ENCODE measurements at regions not wholly inside any gene's neighbourhood (a gene's known extent, or its start where the extent isn't known, plus 50 kb on each side); places are given as distances from the start of the nearest gene placed in this dataset.
A peak's percentile ranks its signal among the peaks of the same experiment; 100 is the strongest.
"Not testable (repeated sequence)": the region's sequence is repeated elsewhere in the genome, so short reads cannot be mapped to it uniquely, and the experiment has no call there.

DNA sequence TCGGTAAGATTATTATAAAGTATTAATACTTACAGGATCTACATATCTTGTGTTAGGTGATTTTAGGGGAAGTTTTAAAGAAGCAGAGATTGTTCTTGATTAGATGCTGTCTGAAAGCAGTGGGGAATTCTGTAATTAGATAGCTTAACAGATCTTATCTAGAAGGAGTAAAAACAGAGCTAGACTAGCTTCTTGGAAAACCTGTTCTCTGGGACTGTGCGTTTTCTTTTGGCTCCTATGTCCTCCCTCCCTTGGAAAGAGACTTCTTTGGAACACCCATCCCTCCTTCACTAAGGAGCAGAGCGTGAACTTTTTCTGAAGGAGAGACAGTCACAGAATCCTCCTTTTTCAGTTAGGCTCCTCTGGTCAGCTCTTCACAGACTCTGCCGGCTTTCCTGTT, 83.5 kb upstream of the ZNF184 start:
- Mint-ChIP-seq H3K4me1 (peaks cover 7 to 24% (median 20%) of the 10 kb centered on the region in 3 donors), H3K36me3 (peaks cover 0 to 10% (median 5%) of the 10 kb centered on the region in 3 donors), H3K9me3 (peaks cover 13 to 40% (median 27%) of the 10 kb centered on the region in 5 donors), H3K4me3 (no peak overlapping the region), H3K27me3 (peaks cover 80 to 87% of the 10 kb centered on the region in 2 donors), H3K27ac (peak overlapping the region in 1 of 8 donors; percentile 33)
- peaks cover 44% of the 10 kb centered on the region for H3K27me3 ChIP-seq (ENCODE audit: insufficient read depth, low read length, poor library complexity, severe bottlenecking)
- no peaks in the 10 kb centered on the region for H3K4me1 ChIP-seq (ENCODE audit: insufficient read depth, low read length)
- no peaks in the 10 kb centered on the region for H3K9me3 ChIP-seq (ENCODE audit: low read length)
- H3K36me3 ChIP-seq (ENCODE audit: insufficient read depth, low read length), result no peaks in the 10 kb centered on the region
- H3K4me3 ChIP-seq (ENCODE audit: low read length), result no peak overlapping the region
- H3K27ac ChIP-seq (ENCODE audit: low read depth, low read length), result no peak overlapping the region
- ChIA-PET CTCF (no interaction called here), POLR2A (no interaction called here)
- no peak for DNase-seq

- Mint-ChIP-seq H3K36me3 (peaks cover 0 to 10% (median 5%) of the 10 kb centered on the region in 3 donors), H3K4me1 (peaks cover 6 to 22% (median 19%) of the 10 kb centered on the region in 3 donors), H3K27ac (peak overlapping the region in 4 of 8 donors; percentile 34 to 70 (median 39)), H3K9me3 (peaks cover 19 to 38% (median 30%) of the 10 kb centered on the region in 5 donors), H3K27me3 (peaks cover 80 to 85% of the 10 kb centered on the region in 2 donors), H3K4me3 (peak overlapping the region in 3 of 7 donors; percentile 33 to 54 (median 38))
- no peaks in the 10 kb centered on the region for H3K36me3 ChIP-seq (ENCODE audit: insufficient read depth, low read length)
- H3K27me3 ChIP-seq (ENCODE audit: insufficient read depth, low read length, poor library complexity, severe bottlenecking), result peaks cover 36% of the 10 kb centered on the region
- peak overlapping the region; percentile 78 for H3K27ac ChIP-seq (ENCODE audit: low read depth, low read length)
- DNase-seq, result no peak
- H3K4me1 ChIP-seq (ENCODE audit: insufficient read depth, low read length), result no peaks in the 10 kb centered on the region
- CTCF ChIA-PET, result no interaction called here
- no peak overlapping the region for H3K4me3 ChIP-seq (ENCODE audit: low read length)
- POLR2A ChIA-PET, result no interaction called here
- no peaks in the 10 kb centered on the region for H3K9me3 ChIP-seq (ENCODE audit: low read length)
Observed at GRCh38 chr6:27553123-27553904, 80.4 kb upstream of the ZNF184 start.

GRCh38 chr6:27551607-27552006, 78.7 kb upstream of the ZNF184 start:
- Mint-ChIP-seq H3K9me3 (peaks cover 29 to 53% (median 42%) of the 10 kb centered on the region in 5 donors), H3K27me3 (peaks cover 84 to 85% of the 10 kb centered on the region in 2 donors), H3K27ac (peak overlapping the region in 1 of 8 donors; percentile 60), H3K36me3 (peaks cover 0 to 10% (median 2%) of the 10 kb centered on the region in 3 donors), H3K4me1 (peaks cover 3 to 16% (median 15%) of the 10 kb centered on the region in 3 donors), H3K4me3 (no peak overlapping the region)
- Histone ChIP-seq H3K36me3 (ENCODE audit: insufficient read depth, low read length) (no peaks in the 10 kb centered on the region), H3K4me3 (ENCODE audit: low read length) (no peak overlapping the region), H3K27me3 (ENCODE audit: insufficient read depth, low read length, poor library complexity, severe bottlenecking) (peaks cover 39% of the 10 kb centered on the region), H3K9me3 (ENCODE audit: low read length) (no peaks in the 10 kb centered on the region), H3K27ac (ENCODE audit: low read depth, low read length) (peak overlapping the region; percentile 78), H3K4me1 (ENCODE audit: insufficient read depth, low read length) (no peaks in the 10 kb centered on the region)
- ChIA-PET CTCF (no interaction called here), POLR2A (no interaction called here)
- DNase-seq, result no peak

- Histone ChIP-seq H3K36me3 (ENCODE audit: insufficient read depth, low read length) (no peaks in the 10 kb centered on the region), H3K4me3 (ENCODE audit: low read length) (no peak overlapping the region), H3K4me1 (ENCODE audit: insufficient read depth, low read length) (no peaks in the 10 kb centered on the region), H3K27ac (ENCODE audit: low read depth, low read length) (no peak overlapping the region), H3K27me3 (ENCODE audit: insufficient read depth, low read length, poor library complexity, severe bottlenecking) (peaks cover 48% of the 10 kb centered on the region), H3K9me3 (ENCODE audit: low read length) (no peaks in the 10 kb centered on the region)
- POLR2A ChIA-PET, result no interaction called here
- Mint-ChIP-seq H3K27me3 (peaks cover 86% of the 10 kb centered on the region in 2 donors), H3K4me1 (peaks cover 3 to 20% (median 17%) of the 10 kb centered on the region in 3 donors), H3K36me3 (peaks cover 0 to 6% (median 2%) of the 10 kb centered on the region in 3 donors), H3K27ac (peak overlapping the region in 1 of 8 donors; percentile 60), H3K4me3 (peak overlapping the region in 1 of 7 donors; percentile 58), H3K9me3 (peaks cover 32 to 54% (median 47%) of the 10 kb centered on the region in 5 donors)
- CTCF ChIA-PET, result no interaction called here
- no peak for DNase-seq
Observed at GRCh38 chr6:27550692-27551091, 77.8 kb upstream of the ZNF184 start.

- H3K4me1 Mint-ChIP-seq, result peaks cover 14 to 35% (median 31%) of the 10 kb centered on the region in 3 donors
- CTCF ChIA-PET, result interaction anchor here (0.7 kb wide), 1 partner anchor 30 kb away, joined by 3 read pairs; no protein-coding TSS in a partner anchor
- H3K27ac ChIP-seq (ENCODE audit: low read depth, low read length); H3K36me3 Mint-ChIP-seq; H3K9me3 ChIP-seq (ENCODE audit: low read length); H3K36me3 ChIP-seq (ENCODE audit: insufficient read depth, low read length); H3K4me3 Mint-ChIP-seq; DNase-seq; H3K27ac Mint-ChIP-seq; H3K4me3 ChIP-seq (ENCODE audit: low read length); POLR2A ChIA-PET; H3K4me1 ChIP-seq (ENCODE audit: insufficient read depth, low read length): not testable (repeated sequence)
- peaks cover 94% of the 10 kb centered on the region in 2 donors for H3K27me3 Mint-ChIP-seq
- H3K9me3 Mint-ChIP-seq, result peaks cover 38 to 61% (median 54%) of the 10 kb centered on the region in 5 donors
- peaks cover 61% of the 10 kb centered on the region for H3K27me3 ChIP-seq (ENCODE audit: insufficient read depth, low read length, poor library complexity, severe bottlenecking)
Observed at GRCh38 chr6:27549241-27549598, 76.3 kb upstream of the ZNF184 start.

- Mint-ChIP-seq H3K4me3 (no peak overlapping the region), H3K27me3 (peaks cover 90 to 92% of the 10 kb centered on the region in 2 donors), H3K36me3 (no peaks in the 10 kb centered on the region), H3K27ac (peak overlapping the region in 1 of 8 donors; percentile 34), H3K9me3 (peaks cover 30 to 54% (median 45%) of the 10 kb centered on the region in 5 donors), H3K4me1 (peaks cover 10 to 18% (median 16%) of the 10 kb centered on the region in 3 donors)
- no peaks in the 10 kb centered on the region for H3K4me1 ChIP-seq (ENCODE audit: insufficient read depth, low read length)
- DNase-seq, result no peak
- CTCF ChIA-PET, result no interaction called here
- H3K27ac ChIP-seq (ENCODE audit: low read depth, low read length), result peak overlapping the region; percentile 53
- peaks cover 55% of the 10 kb centered on the region for H3K27me3 ChIP-seq (ENCODE audit: insufficient read depth, low read length, poor library complexity, severe bottlenecking)
- H3K36me3 ChIP-seq (ENCODE audit: insufficient read depth, low read length), result no peaks in the 10 kb centered on the region
- H3K9me3 ChIP-seq (ENCODE audit: low read length), result no peaks in the 10 kb centered on the region
- POLR2A ChIA-PET, result no interaction called here
- no peak overlapping the region for H3K4me3 ChIP-seq (ENCODE audit: low read length)
Observed at GRCh38 chr6:27547157-27548075, 74.5 kb upstream of the ZNF184 start.

- H3K36me3 Mint-ChIP-seq, result no peaks in the 10 kb centered on the region
- CTCF ChIA-PET, result no interaction called here
- POLR2A ChIA-PET, result no interaction called here
Observed at GRCh38 chr6:27546522-27546921, 73.6 kb upstream of the ZNF184 start.

More at GRCh38 chr6:27546522-27546921, 73.6 kb upstream of the ZNF184 start:
- Mint-ChIP-seq H3K9me3 (peaks cover 26 to 57% (median 47%) of the 10 kb centered on the region in 5 donors), H3K4me1 (peaks cover 10 to 18% (median 16%) of the 10 kb centered on the region in 3 donors), H3K4me3 (no peak overlapping the region), H3K27ac (peak overlapping the region in 2 of 8 donors; percentile 34 to 46), H3K27me3 (peaks cover 90% of the 10 kb centered on the region in 2 donors)
- Histone ChIP-seq H3K4me3 (ENCODE audit: low read length) (no peak overlapping the region), H3K4me1 (ENCODE audit: insufficient read depth, low read length) (no peaks in the 10 kb centered on the region), H3K36me3 (ENCODE audit: insufficient read depth, low read length) (no peaks in the 10 kb centered on the region), H3K9me3 (ENCODE audit: low read length) (no peaks in the 10 kb centered on the region), H3K27ac (ENCODE audit: low read depth, low read length) (no peak overlapping the region), H3K27me3 (ENCODE audit: insufficient read depth, low read length, poor library complexity, severe bottlenecking) (peaks cover 58% of the 10 kb centered on the region)
- no peak for DNase-seq
